Stimulated activated CD8-positive, alpha-beta memory T cell treated with anti-CD3 and anti-CD28 coated beads, Interleukin-2, amount 100 ng/mL, for 1 hour (primary cell): ENCODE measurements at regions not wholly inside any gene's neighbourhood (a gene's known extent, or its start where the extent isn't known, plus 50 kb on each side); places are given as distances from the start of the nearest gene placed in this dataset.

Source experiments
- DNase-seq, 2 donors: peaks; one replicate each; pipeline ENCODE4 v3.0.0-alpha.2; 2020; ENCODE audit warnings: low read depth in 2 of 2

- no peak for DNase-seq
Observed at GRCh38 chr7:25314731-25315267, 86.5 kb upstream of the NPVF start.

GRCh38 chr7:25316366-25316765 lies 88.1 kb upstream of the NPVF start:
- no peak for DNase-seq

- DNase-seq, result no peak
Observed at GRCh38 chr7:25318047-25318446, 89.8 kb upstream of the NPVF start.

- no peak for DNase-seq
Observed at GRCh38 chr7:25319707-25320106, 91.4 kb upstream of the NPVF start.

- no peak for DNase-seq
Observed at GRCh38 chr7:25320791-25321190, 92.5 kb upstream of the NPVF start.

GRCh38 chr7:25321424-25321823 lies 93.1 kb upstream of the NPVF start:
- DNase-seq, result no peak

GRCh38 chr7:25322473-25322872 lies 94.2 kb upstream of the NPVF start:
- no peak for DNase-seq

GRCh38 chr7:25325186-25325757 lies 97.0 kb upstream of the NPVF start:
- DNase-seq, result no peak

GRCh38 chr7:25326501-25327156 lies 98.3 kb upstream of the NPVF start:
- DNase-seq, result no peak

GRCh38 chr7:25329815-25330214 lies 101.5 kb upstream of the NPVF start:
- no peak for DNase-seq

- no peak for DNase-seq
Observed at GRCh38 chr7:25333296-25333928, 105.1 kb upstream of the NPVF start.

- no peak for DNase-seq
Observed at GRCh38 chr7:25347360-25348066, 119.2 kb upstream of the NPVF start.

- DNase-seq, result no peak
Observed at GRCh38 chr7:25348104-25348503, 119.8 kb upstream of the NPVF start.

GRCh38 chr7:25349283-25350017 lies 121.2 kb upstream of the NPVF start:
- DNase-seq, result no peak

GRCh38 chr7:25350041-25350440 lies 121.8 kb upstream of the NPVF start:
- DNase-seq, result no peak

- no peak for DNase-seq
Observed at GRCh38 chr7:25351761-25352160, 123.5 kb upstream of the NPVF start.

- DNase-seq, result no peak
Observed at GRCh38 chr7:25353196-25353595, 124.9 kb upstream of the NPVF start.

GRCh38 chr7:25353732-25354131 lies 125.4 kb upstream of the NPVF start:
- DNase-seq, result no peak

GRCh38 chr7:25356534-25357151 lies 128.4 kb upstream of the NPVF start:
- no peak for DNase-seq

GRCh38 chr7:25358926-25359325 lies 130.6 kb upstream of the NPVF start:
- no peak for DNase-seq

GRCh38 chr7:25359471-25360059 lies 131.3 kb upstream of the NPVF start:
- DNase-seq, result no peak
